Esophagus muscularis mucosa (tissue), 4 donors: ENCODE measurements at regions not wholly inside any gene's neighbourhood (a gene's known extent, or its start where the extent isn't known, plus 50 kb on each side); places are given as distances from the start of the nearest gene placed in this dataset.
A peak's percentile ranks its signal among the peaks of the same experiment; 100 is the strongest.
"Not testable (repeated sequence)": the region's sequence is repeated elsewhere in the genome, so short reads cannot be mapped to it uniquely, and the experiment has no call there.

Experiments
- DNase-seq: peaks from one replicate; pipeline ENCODE4 v3.0.0-alpha.2; 2017; ENCODE audit errors: extremely low spot score
- H3K27ac ChIP-seq, 4 donors: fragments of 200-600 bp; sonication (generic); replicated peaks in 1 of 4; 1 replicate in 3 of 4; 2 replicates in 1 of 4; pipeline ENCODE4 v1.5.1; 2016 to 2019; ENCODE audit warnings: mild to moderate bottlenecking in 1 of 4
- H3K27me3 ChIP-seq, 4 donors: fragments of 200-600 bp; sonication (generic); one replicate each; pipeline versions ENCODE4 v1.5.1 to v1.6.0; 2016 to 2019
- H3K36me3 ChIP-seq, 4 donors: fragments of 200-600 bp; sonication (generic); one replicate each; pipeline ENCODE4 v1.5.1; 2016 to 2019
- H3K4me1 ChIP-seq, 4 donors: fragments of 200-600 bp; sonication (generic); one replicate each; pipeline ENCODE4 v1.5.1; 2016 to 2019
- H3K4me3 ChIP-seq, 4 donors: fragments of 200-600 bp; sonication (generic); 1 replicate in 2 of 4; 2 replicates in 2 of 4; pipeline ENCODE4 v1.5.1; 2016 to 2019; ENCODE audit warnings: mild to moderate bottlenecking in 4 of 4, moderate library complexity in 1 of 4
- H3K9me3 ChIP-seq, 4 donors: fragments of 200-600 bp; sonication (generic); 1 replicate in 3 of 4; 2 replicates in 1 of 4; pipeline ENCODE4 v1.5.1; 2016 to 2019
- WGBS: methylation state at CpG from one replicate; pipeline ENCODE4 v1.1.5; 2018; 5-methylcytosine and 5-hydroxymethylcytosine counted together
- intact Hi-C: fragments of 100-400 bp; cut with DNase I; formaldehyde crosslinking; loops from one replicate; pipeline ENCODE4 v1.15.1; 2023

- H3K36me3 ChIP-seq, H3K9me3 ChIP-seq, H3K4me3 ChIP-seq, intact Hi-C loops, H3K27me3 ChIP-seq, DNase-seq, H3K27ac ChIP-seq, H3K4me1 ChIP-seq: not testable (repeated sequence)
- 94% methylated on average over 6 of the region's 6 CpGs for WGBS
Measured at GRCh38 chr7:32747443-32748148, 144.0 kb downstream of the KBTBD2 start.

GRCh38 chr7:32741853-32742476 is 149.6 kb downstream of the KBTBD2 start:
- intact Hi-C loops, H3K27ac ChIP-seq, H3K4me1 ChIP-seq, DNase-seq, H3K27me3 ChIP-seq, H3K9me3 ChIP-seq, H3K36me3 ChIP-seq, H3K4me3 ChIP-seq: not testable (repeated sequence)
- 91% methylated on average over 4 of the region's 4 CpGs for WGBS

- H3K9me3 ChIP-seq, H3K36me3 ChIP-seq, H3K27me3 ChIP-seq, H3K27ac ChIP-seq, H3K4me1 ChIP-seq, H3K4me3 ChIP-seq, DNase-seq, intact Hi-C loops: not testable (repeated sequence)
- WGBS: 91% methylated on average over 1 of the region's 1 CpG
Measured at GRCh38 chr7:32739749-32740148, 151.8 kb downstream of the KBTBD2 start.

GRCh38 chr7:32738390-32738789 is 153.2 kb downstream of the KBTBD2 start:
- 95% methylated on average over 3 of the region's 3 CpGs for WGBS
- H3K27ac ChIP-seq, H3K27me3 ChIP-seq, H3K9me3 ChIP-seq, DNase-seq, H3K4me1 ChIP-seq, H3K4me3 ChIP-seq, intact Hi-C loops, H3K36me3 ChIP-seq: not testable (repeated sequence)

- DNase-seq, intact Hi-C loops: not testable (repeated sequence)
- 90% methylated on average over 4 of the region's 4 CpGs for WGBS
Measured at GRCh38 chr7:32732767-32733166, 158.8 kb downstream of the KBTBD2 start.

GRCh38 chr7:32729335-32729675 is 162.3 kb downstream of the KBTBD2 start:
- H3K27me3 ChIP-seq, intact Hi-C loops, H3K9me3 ChIP-seq, H3K27ac ChIP-seq, H3K36me3 ChIP-seq, DNase-seq: not testable (repeated sequence)
- WGBS: 53% methylated on average over 2 of the region's 5 CpGs
- Histone ChIP-seq H3K4me3 (peak overlapping the region; percentile 84 to 92 (median 86)), H3K4me1 (peaks cover 3 to 19% (median 10%) of the 10 kb centered on the region in 4 donors)

More at GRCh38 chr7:32732767-32733166, 158.8 kb downstream of the KBTBD2 start:
- not testable (repeated sequence) for H3K27me3 ChIP-seq, H3K27ac ChIP-seq, H3K4me3 ChIP-seq, H3K9me3 ChIP-seq, H3K36me3 ChIP-seq
- H3K4me1 ChIP-seq: peaks cover 0 to 12% (median 4%) of the 10 kb centered on the region in 4 donors

- Histone ChIP-seq H3K4me1 (peaks cover 3 to 19% (median 10%) of the 10 kb centered on the region in 4 donors), H3K4me3 (peak overlapping the region; percentile 84 to 92 (median 86)), H3K27ac (peak overlapping the region; percentile 91 to 95 (median 92))
- WGBS: no CpG with 5 or more reads among the region's 111 CpGs
- H3K36me3 ChIP-seq, DNase-seq, intact Hi-C loops, H3K27me3 ChIP-seq, H3K9me3 ChIP-seq: not testable (repeated sequence)
Measured at GRCh38 chr7:32728412-32729334, 162.9 kb downstream of the KBTBD2 start.

GRCh38 chr7:32727483-32728411 is 163.8 kb downstream of the KBTBD2 start:
- Histone ChIP-seq H3K4me3 (peak overlapping the region; percentile 84 to 92 (median 86)), H3K27ac (peak overlapping the region; percentile 91 to 95 (median 92)), H3K4me1 (peaks cover 3 to 19% (median 10%) of the 10 kb centered on the region in 4 donors)
- H3K27me3 ChIP-seq, intact Hi-C loops, H3K9me3 ChIP-seq, DNase-seq, H3K36me3 ChIP-seq: not testable (repeated sequence)
- WGBS: 4% methylated on average over 46 of the region's 66 CpGs

GRCh38 chr7:32722837-32723236 is 168.7 kb downstream of the KBTBD2 start:
- H3K27me3 ChIP-seq, intact Hi-C loops, H3K4me1 ChIP-seq, H3K4me3 ChIP-seq, H3K27ac ChIP-seq, H3K9me3 ChIP-seq, DNase-seq: not testable (repeated sequence)
- 96% methylated on average over 4 of the region's 4 CpGs for WGBS
- peaks cover 0 to 18% (median 3%) of the 10 kb centered on the region in 4 donors for H3K36me3 ChIP-seq
